ENCODE measurements at regions not wholly inside any gene's neighbourhood (a gene's known extent, or its start where the extent isn't known, plus 50 kb on each side); places are given as distances from the start of the nearest gene placed in this dataset.
A peak's percentile ranks its signal among the peaks of the same experiment; 100 is the strongest.

DNA sequence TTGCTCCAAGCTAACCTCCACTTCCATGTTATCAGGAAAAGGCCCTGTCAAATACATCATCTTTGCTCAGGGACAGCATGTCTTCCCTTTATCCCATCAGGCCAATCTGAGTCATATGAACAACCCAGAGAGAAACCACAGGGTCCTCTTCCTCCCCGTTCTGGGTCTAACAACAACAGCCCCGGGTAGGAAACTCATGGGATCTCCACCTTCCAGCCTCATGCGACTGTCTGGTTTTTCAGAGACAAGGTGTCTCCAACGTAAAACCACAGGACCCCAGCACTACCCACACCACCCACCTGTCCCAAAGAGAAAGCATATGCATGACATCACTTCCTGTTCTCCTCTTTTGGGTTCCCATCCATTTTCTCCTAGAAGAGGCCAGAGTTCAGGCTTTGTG, 217.9 kb downstream of the ENC1 start:
- Histone ChIP-seq H4K20me1 (ENCODE audit: insufficient read depth, low read length, poor library complexity, severe bottlenecking) (no peaks in the 10 kb centered on the region), H3K4me3 (ENCODE audit: low read length, poor library complexity, severe bottlenecking) (no peak overlapping the region), H3K9ac (ENCODE audit: low read depth, low read length, poor library complexity, severe bottlenecking) (no peak overlapping the region), H3K9me3 (ENCODE audit: insufficient read depth, low read depth, low read length) (no peaks in the 10 kb centered on the region), H3F3A (ENCODE audit: low read depth) (no peaks in the 10 kb centered on the region), H3K27me3 (ENCODE audit: insufficient read depth, low read length, poor library complexity, severe bottlenecking) (no peaks in the 10 kb centered on the region), H3K79me2 (ENCODE audit: insufficient read depth, low read length) (no peaks in the 10 kb centered on the region), H3K4me1 (ENCODE audit: insufficient read depth, low read length, poor library complexity, severe bottlenecking) (peaks cover 45% of the 10 kb centered on the region), H2AFZ (ENCODE audit: low read length) (no peak overlapping the region), H3K9me2 (replicated peaks; ENCODE audit: low read depth, low read length) (no peaks in the 10 kb centered on the region), H3K4me2 (ENCODE audit: low read depth, low read length, poor library complexity, severe bottlenecking) (no peak overlapping the region), H3K36me3 (ENCODE audit: insufficient read depth, low read length) (no peaks in the 10 kb centered on the region)
- TF ChIP-seq EZH2phosphoT487 (IDR thresholded peaks at IDR 0.05; ENCODE audit: borderline replicate concordance): no peak
- TF ChIP-seq, protein P1, sequence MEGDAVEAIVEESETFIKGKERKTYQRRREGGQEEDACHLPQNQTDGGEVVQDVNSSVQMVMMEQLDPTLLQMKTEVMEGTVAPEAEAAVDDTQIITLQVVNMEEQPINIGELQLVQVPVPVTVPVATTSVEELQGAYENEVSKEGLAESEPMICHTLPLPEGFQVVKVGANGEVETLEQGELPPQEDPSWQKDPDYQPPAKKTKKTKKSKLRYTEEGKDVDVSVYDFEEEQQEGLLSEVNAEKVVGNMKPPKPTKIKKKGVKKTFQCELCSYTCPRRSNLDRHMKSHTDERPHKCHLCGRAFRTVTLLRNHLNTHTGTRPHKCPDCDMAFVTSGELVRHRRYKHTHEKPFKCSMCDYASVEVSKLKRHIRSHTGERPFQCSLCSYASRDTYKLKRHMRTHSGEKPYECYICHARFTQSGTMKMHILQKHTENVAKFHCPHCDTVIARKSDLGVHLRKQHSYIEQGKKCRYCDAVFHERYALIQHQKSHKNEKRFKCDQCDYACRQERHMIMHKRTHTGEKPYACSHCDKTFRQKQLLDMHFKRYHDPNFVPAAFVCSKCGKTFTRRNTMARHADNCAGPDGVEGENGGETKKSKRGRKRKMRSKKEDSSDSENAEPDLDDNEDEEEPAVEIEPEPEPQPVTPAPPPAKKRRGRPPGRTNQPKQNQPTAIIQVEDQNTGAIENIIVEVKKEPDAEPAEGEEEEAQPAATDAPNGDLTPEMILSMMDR (conservative IDR thresholded peaks at IDR 0.05; ENCODE audit: low read length): no peak

DNA sequence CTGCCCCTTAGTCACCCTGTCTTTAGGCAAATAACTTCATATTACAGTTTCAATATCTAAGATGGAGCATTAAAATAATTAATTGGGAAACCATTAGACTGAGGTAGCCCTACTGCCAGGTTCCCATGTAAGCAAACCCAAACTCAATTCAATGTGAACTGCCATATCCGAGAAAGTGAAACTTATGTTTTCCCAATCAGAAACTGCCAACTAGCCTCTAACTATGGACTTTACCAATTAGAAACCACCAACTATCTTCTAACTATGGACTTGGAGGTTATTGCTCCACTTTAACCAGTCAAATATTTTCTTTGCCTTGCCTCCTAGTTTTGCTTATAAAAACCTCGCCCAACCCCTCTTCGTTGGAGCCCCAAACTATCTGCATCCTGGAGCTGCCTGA, 218.5 kb downstream of the ENC1 start:
- no peak overlapping the region for H2AFZ ChIP-seq (ENCODE audit: low read length)
- no peak for TF ChIP-seq EZH2phosphoT487 (IDR thresholded peaks at IDR 0.05; ENCODE audit: borderline replicate concordance)
- TF ChIP-seq, protein P1 (conservative IDR thresholded peaks at IDR 0.05; ENCODE audit: low read length): no peak
- no peaks in the 10 kb centered on the region for H3K9me3 ChIP-seq (ENCODE audit: insufficient read depth, low read depth, low read length)
- H3K9me2 ChIP-seq (replicated peaks; ENCODE audit: low read depth, low read length): no peaks in the 10 kb centered on the region
- no peaks in the 10 kb centered on the region for H3K36me3 ChIP-seq (ENCODE audit: insufficient read depth, low read length)
- no peaks in the 10 kb centered on the region for H4K20me1 ChIP-seq (ENCODE audit: insufficient read depth, low read length, poor library complexity, severe bottlenecking)
- H3F3A ChIP-seq (ENCODE audit: low read depth): no peaks in the 10 kb centered on the region
- H3K9ac ChIP-seq (ENCODE audit: low read depth, low read length, poor library complexity, severe bottlenecking): no peak overlapping the region
- H3K79me2 ChIP-seq (ENCODE audit: insufficient read depth, low read length): no peaks in the 10 kb centered on the region
- H3K27me3 ChIP-seq (ENCODE audit: insufficient read depth, low read length, poor library complexity, severe bottlenecking): no peaks in the 10 kb centered on the region
- H3K4me1 ChIP-seq (ENCODE audit: insufficient read depth, low read length, poor library complexity, severe bottlenecking): peaks cover 52% of the 10 kb centered on the region
- no peak overlapping the region for H3K4me2 ChIP-seq (ENCODE audit: low read depth, low read length, poor library complexity, severe bottlenecking)
- no peak overlapping the region for H3K4me3 ChIP-seq (ENCODE audit: low read length, poor library complexity, severe bottlenecking)

DNA sequence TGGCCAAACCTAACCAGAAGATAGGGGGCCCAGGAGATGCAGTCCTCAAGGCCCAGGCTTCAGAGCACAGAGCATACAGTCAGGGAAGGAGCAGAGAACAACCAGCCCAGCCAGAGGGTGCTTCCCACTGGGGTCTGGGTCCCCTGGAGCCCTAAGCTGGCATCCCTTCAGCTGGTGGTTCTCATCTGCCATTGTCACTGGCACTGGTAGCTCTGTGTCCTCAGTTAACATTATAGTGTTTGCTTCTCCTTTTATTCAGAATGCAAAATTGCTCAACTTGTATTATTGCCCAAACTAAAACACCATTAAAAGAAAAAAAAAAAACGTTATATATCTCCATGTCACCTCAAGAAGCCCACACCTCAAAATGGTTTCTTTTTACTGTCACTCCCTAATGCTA, 219.2 kb downstream of the ENC1 start:
- Histone ChIP-seq H3K4me2 (ENCODE audit: low read depth, low read length, poor library complexity, severe bottlenecking) (no peak overlapping the region), H3K9me2 (replicated peaks; ENCODE audit: low read depth, low read length) (no peaks in the 10 kb centered on the region), H3F3A (ENCODE audit: low read depth) (peaks cover 3% of the 10 kb centered on the region; the same call in 1 of the 2 replicates), H3K9ac (ENCODE audit: low read depth, low read length, poor library complexity, severe bottlenecking) (no peak overlapping the region), H3K4me1 (ENCODE audit: insufficient read depth, low read length, poor library complexity, severe bottlenecking) (peaks cover 58% of the 10 kb centered on the region), H3K4me3 (ENCODE audit: low read length, poor library complexity, severe bottlenecking) (no peak overlapping the region), H2AFZ (ENCODE audit: low read length) (peak overlapping the region; percentile 23; the same call in 1 of the 2 replicates), H3K36me3 (ENCODE audit: insufficient read depth, low read length) (no peaks in the 10 kb centered on the region), H4K20me1 (ENCODE audit: insufficient read depth, low read length, poor library complexity, severe bottlenecking) (no peaks in the 10 kb centered on the region), H3K27me3 (ENCODE audit: insufficient read depth, low read length, poor library complexity, severe bottlenecking) (no peaks in the 10 kb centered on the region), H3K79me2 (ENCODE audit: insufficient read depth, low read length) (no peaks in the 10 kb centered on the region), H3K9me3 (ENCODE audit: insufficient read depth, low read depth, low read length) (no peaks in the 10 kb centered on the region)
- TF ChIP-seq EZH2phosphoT487 (IDR thresholded peaks at IDR 0.05; ENCODE audit: borderline replicate concordance): no peak
- TF ChIP-seq, protein P1 (conservative IDR thresholded peaks at IDR 0.05; ENCODE audit: low read length): no peak

Data from Loucy (cell line).